Aorta (tissue), 5 donors: ENCODE measurements at regions not wholly inside any gene's neighbourhood (a gene's known extent, or its start where the extent isn't known, plus 50 kb on each side); places are given as distances from the start of the nearest gene placed in this dataset.

Experiments used
- ATAC-seq: fragments of 200-7000 bp; cut with Tn5 transposase; one replicate; pipeline ENCODE4 v1.9.1; 2022; ENCODE audit warnings: moderate library complexity; ENCODE audit not compliant: low FRiP score
- DNase-seq, 2 donors: peaks; one replicate each; pipeline ENCODE4 v3.0.0-alpha.2; 2020
- H3K27ac ChIP-seq, 2 donors: one replicate each; pipeline ENCODE4 v1.5.1; 2013; ENCODE audit warnings: low read length in 2 of 2, mild to moderate bottlenecking in 2 of 2, moderate library complexity in 2 of 2, control low read depth in 1 of 2, inconsistent platforms in 1 of 2, low read depth in 1 of 2
- H3K27me3 ChIP-seq, 2 donors: one replicate each; pipeline ENCODE4 v1.6.1; 2013; ENCODE audit warnings: control low read depth in 1 of 2, low read length in 1 of 2, mild to moderate bottlenecking in 1 of 2, moderate library complexity in 1 of 2; ENCODE audit not compliant: insufficient read depth in 2 of 2, control insufficient read depth in 1 of 2
- H3K36me3 ChIP-seq, 2 donors: one replicate each; pipeline ENCODE4 v1.6.1; 2013; ENCODE audit warnings: control low read depth in 1 of 2, low read length in 1 of 2, mild to moderate bottlenecking in 1 of 2; ENCODE audit not compliant: insufficient read depth in 2 of 2, control insufficient read depth in 1 of 2
- H3K4me1 ChIP-seq, 2 donors: one replicate each; pipeline ENCODE4 v1.6.1; 2013; ENCODE audit warnings: low read length in 2 of 2, control low read depth in 1 of 2, mild to moderate bottlenecking in 1 of 2, moderate library complexity in 1 of 2; ENCODE audit not compliant: insufficient read depth in 2 of 2, control insufficient read depth in 1 of 2
- H3K4me3 ChIP-seq, 2 donors: one replicate each; pipeline ENCODE4 v1.5.1; 2013; ENCODE audit warnings: low read length in 2 of 2, control low read depth in 1 of 2, mild to moderate bottlenecking in 1 of 2
- H3K9me3 ChIP-seq: one replicate; pipeline ENCODE4 v1.6.1; 2013; ENCODE audit warnings: mild to moderate bottlenecking, low read length; ENCODE audit not compliant: control insufficient read depth
- WGBS, 2 donors: extraction: QIAGEN DNeasy Blood & Tissue Kit; methylation state at CpG; one replicate each; pipeline ENCODE4 v1.1.7; 2013; 5-methylcytosine and 5-hydroxymethylcytosine counted together
- intact Hi-C, 2 donors: fragments of 100-400 bp; cut with DNase I; formaldehyde crosslinking; loops; one replicate each; pipeline versions ENCODE4 v1.14.2 to v1.15.0; 2022
- donor health status: healthy with polysubstance abuse.
- donor health status: Bipolar disorder and iron deficiency.
- donor health status: DM: no; HTN: no; CAD: no.
- donor health status: DM: no; HTN: no; CAD: no.
- donor health status: DM: yes; HTN: yes; CAD: no.

- no peak for ATAC-seq
- Histone ChIP-seq H3K36me3 (no peaks in the 10 kb centered on the region), H3K4me1 (no peaks in the 10 kb centered on the region), H3K4me3 (no peak overlapping the region), H3K27me3 (no peaks in the 10 kb centered on the region), H3K9me3 (no peaks in the 10 kb centered on the region), H3K27ac (no peak overlapping the region)
- intact Hi-C loops: no loop called here
- DNase-seq: no peak
- 59 to 68% methylated on average over 1 of the region's 1 CpG for WGBS, 2 donors
Observed at GRCh38 chr7:79590391-79590790, 136.9 kb upstream of the MAGI2 start.

DNA sequence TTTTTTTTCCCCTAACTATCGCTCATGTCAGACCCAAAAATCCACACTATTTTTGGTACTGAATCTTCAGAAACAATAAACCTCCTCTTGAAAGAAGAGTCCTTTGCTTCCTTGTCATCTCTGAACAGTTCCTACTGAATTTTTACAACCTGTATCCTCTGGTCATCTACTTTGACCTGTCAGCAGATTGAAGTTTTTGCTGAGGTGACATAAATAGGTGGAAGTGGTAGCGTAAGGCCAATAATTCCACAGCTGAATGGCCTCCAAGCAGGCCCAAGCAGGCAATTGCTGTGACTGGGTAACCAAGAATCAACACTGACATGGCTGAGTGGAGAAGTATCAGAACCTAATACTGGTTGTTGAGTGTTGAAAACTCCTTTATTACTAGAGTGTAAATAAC is 117.4 kb upstream of the MAGI2 start:
- WGBS, 2 donors: 92 to 96% methylated on average over 2 of the region's 2 CpGs
- no peaks in the 10 kb centered on the region for H3K36me3 ChIP-seq
- DNase-seq: no peak
- H3K4me3 ChIP-seq: no peak overlapping the region
- peaks cover 2% of the 10 kb centered on the region for H3K9me3 ChIP-seq
- no peaks in the 10 kb centered on the region for H3K27me3 ChIP-seq
- no peaks in the 10 kb centered on the region for H3K4me1 ChIP-seq
- ATAC-seq: no peak
- H3K27ac ChIP-seq: no peak overlapping the region
- intact Hi-C loops: no loop called here

GRCh38 chr7:79563821-79564522 is 110.5 kb upstream of the MAGI2 start:
- intact Hi-C loops: no loop called here
- Histone ChIP-seq H3K4me1 (no peaks in the 10 kb centered on the region), H3K9me3 (peaks cover 2% of the 10 kb centered on the region), H3K36me3 (no peaks in the 10 kb centered on the region), H3K27ac (no peak overlapping the region), H3K27me3 (no peaks in the 10 kb centered on the region), H3K4me3 (no peak overlapping the region)
- no peak for DNase-seq
- 95 to 98% methylated on average over 2 of the region's 2 CpGs for WGBS, 2 donors
- ATAC-seq: no peak

DNA sequence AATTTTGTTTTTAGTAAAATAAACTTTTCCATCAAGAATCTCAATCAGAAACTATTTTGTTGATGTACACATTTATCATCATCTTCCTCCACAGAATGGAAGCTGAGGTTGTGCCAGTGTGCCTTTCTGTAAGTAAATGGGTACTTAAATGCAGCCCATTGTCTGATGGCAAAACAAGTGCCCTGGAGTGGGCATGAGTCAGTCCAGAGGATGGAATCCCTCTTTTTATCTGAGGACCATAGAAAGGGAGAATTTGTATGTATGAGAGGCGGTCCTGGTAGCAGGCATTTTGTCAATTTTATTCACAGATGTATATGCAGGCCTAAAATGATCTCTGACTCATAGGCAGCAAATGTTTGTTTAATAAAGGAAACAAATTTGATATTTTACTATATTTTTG is 102.1 kb upstream of the MAGI2 start:
- Histone ChIP-seq H3K4me3 (no peak overlapping the region), H3K27ac (no peak overlapping the region), H3K27me3 (no peaks in the 10 kb centered on the region), H3K4me1 (no peaks in the 10 kb centered on the region), H3K36me3 (no peaks in the 10 kb centered on the region), H3K9me3 (no peaks in the 10 kb centered on the region)
- ATAC-seq: no peak
- intact Hi-C loops: no loop called here
- DNase-seq: no peak
- WGBS, 2 donors: 97% methylated on average over 1 of the region's 1 CpG

- no peaks in the 10 kb centered on the region for H3K27me3 ChIP-seq
- intact Hi-C loops: no loop called here
- ATAC-seq (no peak), DNase-seq (no peak)
- no peaks in the 10 kb centered on the region for H3K9me3 ChIP-seq
- 71 to 74% methylated on average over 6 of the region's 6 CpGs for WGBS, 2 donors
- no peak overlapping the region for H3K27ac ChIP-seq
- H3K4me1 ChIP-seq: no peaks in the 10 kb centered on the region
- H3K36me3 ChIP-seq: no peaks in the 10 kb centered on the region
- H3K4me3 ChIP-seq: no peak overlapping the region
Observed at GRCh38 chr7:79553811-79554555, 100.5 kb upstream of the MAGI2 start.

GRCh38 chr7:79552463-79552862 is 99.0 kb upstream of the MAGI2 start:
- H3K4me3 ChIP-seq: no peak overlapping the region
- no peak overlapping the region for H3K27ac ChIP-seq
- H3K9me3 ChIP-seq: no peaks in the 10 kb centered on the region
- DNase-seq: no peak
- H3K36me3 ChIP-seq: no peaks in the 10 kb centered on the region
- no peaks in the 10 kb centered on the region for H3K27me3 ChIP-seq
- no peak for ATAC-seq
- H3K4me1 ChIP-seq: no peaks in the 10 kb centered on the region
- intact Hi-C loops: no loop called here

DNA sequence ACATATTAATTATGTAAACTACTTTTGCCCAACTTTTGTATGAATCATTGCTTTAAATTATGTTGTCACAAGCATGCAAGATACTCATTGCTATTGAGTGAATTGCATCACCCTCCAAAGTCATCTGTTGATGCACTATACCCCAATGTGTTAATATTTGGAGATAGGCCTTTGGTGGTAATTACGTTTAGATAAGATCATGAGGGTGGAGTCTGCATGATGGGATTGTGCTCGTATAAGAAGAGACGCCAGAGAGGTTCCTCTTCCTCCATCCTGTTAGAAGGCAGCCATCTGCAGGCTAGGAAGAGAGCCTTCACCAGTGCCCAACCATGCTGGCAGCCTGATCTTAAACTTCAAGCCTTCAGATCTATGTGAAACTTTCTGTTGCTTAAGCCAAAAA is 95.3 kb upstream of the MAGI2 start:
- WGBS, 2 donors: 48 to 56% methylated on average over 3 of the region's 3 CpGs
- ATAC-seq: no peak
- intact Hi-C loops: no loop called here
- no peak for DNase-seq
- no peaks in the 10 kb centered on the region for H3K27me3 ChIP-seq
- H3K36me3 ChIP-seq: no peaks in the 10 kb centered on the region
- no peak overlapping the region for H3K4me3 ChIP-seq
- H3K9me3 ChIP-seq: no peaks in the 10 kb centered on the region
- H3K4me1 ChIP-seq: no peaks in the 10 kb centered on the region
- H3K27ac ChIP-seq: no peak overlapping the region

DNA sequence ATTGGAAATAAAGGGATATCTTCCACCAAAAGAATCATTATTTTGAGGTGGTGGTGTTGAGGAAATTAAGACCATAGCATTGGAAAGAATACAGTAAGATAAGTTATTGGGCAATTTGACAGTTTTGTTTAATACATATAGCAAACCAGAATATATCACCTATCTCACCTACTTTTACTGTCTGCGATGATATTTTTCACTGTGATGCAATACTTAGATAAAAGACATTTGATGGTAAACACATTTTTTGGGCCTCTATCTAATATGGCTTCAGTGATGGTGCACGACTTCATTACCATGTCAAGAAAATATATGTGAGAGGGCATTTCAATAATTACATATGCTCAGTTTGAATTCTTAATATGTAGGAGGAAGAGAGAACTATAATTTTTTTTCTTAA is 93.7 kb upstream of the MAGI2 start:
- H3K36me3 ChIP-seq: no peaks in the 10 kb centered on the region
- DNase-seq (no peak), ATAC-seq (no peak)
- H3K27me3 ChIP-seq: no peaks in the 10 kb centered on the region
- no peak overlapping the region for H3K27ac ChIP-seq
- no peak overlapping the region for H3K4me3 ChIP-seq
- intact Hi-C loops: no loop called here
- WGBS, 2 donors: 86 to 92% methylated on average over 2 of the region's 2 CpGs
- no peaks in the 10 kb centered on the region for H3K4me1 ChIP-seq
- no peaks in the 10 kb centered on the region for H3K9me3 ChIP-seq

GRCh38 chr7:79540592-79540991 is 87.1 kb upstream of the MAGI2 start:
- Histone ChIP-seq H3K27ac (no peak overlapping the region), H3K27me3 (peaks cover 0 to 1% of the 10 kb centered on the region in 2 donors), H3K36me3 (no peaks in the 10 kb centered on the region), H3K9me3 (peaks cover 1% of the 10 kb centered on the region), H3K4me1 (no peaks in the 10 kb centered on the region), H3K4me3 (no peak overlapping the region)
- ATAC-seq: no peak
- 89 to 93% methylated on average over 1 of the region's 1 CpG for WGBS, 2 donors
- intact Hi-C loops: no loop called here
- DNase-seq: no peak
